IMR-90 (cell line): ENCODE measurements at regions not wholly inside any gene's neighbourhood (a gene's known extent, or its start where the extent isn't known, plus 50 kb on each side); places are given as distances from the start of the nearest gene placed in this dataset.

Experiments used
- ATAC-seq: fragments of 200-7000 bp; cut with Tn5 transposase; 2 replicates; pipeline ENCODE4 v1.9.1; 2020; ENCODE audit warnings: low read depth, mild to moderate bottlenecking, moderate library complexity
- BruUV-seq: library from RNA; stranded (reverse); fragments of 400-500 nt; replicated peaks from 2 replicates; lab custom pipeline; 2021; lab: Mats Ljungman, UMichigan
- CTCF ChIA-PET: fragments of 300-600 bp; formaldehyde crosslinking; extraction: SDS; loops from one replicate; lab custom pipeline; 2021; ENCODE audit warnings: antibody characterized with exemption; lab: Yijun Ruan, JAX
- POLR2A ChIA-PET: fragments of 300-600 bp; sonication (Branson Sonifier 250); formaldehyde crosslinking; loops from one replicate; lab custom pipeline; 2022; ENCODE audit warnings: antibody characterized with exemption; ENCODE audit not compliant: unreplicated experiment; lab: Charles Lee
- DNase-seq: peaks from one replicate; pipeline ENCODE4 v3.0.0; 2013
- H2AFZ ChIP-seq: replicated peaks from 2 replicates; pipeline ENCODE3; 2013; ENCODE audit warnings: low read length, mild to moderate bottlenecking; ENCODE audit not compliant: poor library complexity
- H2AK5ac ChIP-seq: 2 replicates; pipeline ENCODE4 v1.6.1; 2013; ENCODE audit warnings: low read depth, low read length, inconsistent platforms
- H2AK9ac ChIP-seq: replicated peaks from 2 replicates; pipeline ENCODE3; 2013; ENCODE audit warnings: mild to moderate bottlenecking, low read depth, low read length, moderate library complexity; ENCODE audit not compliant: poor library complexity
- H2BK120ac ChIP-seq: 2 replicates; pipeline ENCODE4 v1.6.1; 2013; ENCODE audit warnings: low read depth, low read length, inconsistent platforms
- H2BK15ac ChIP-seq: 3 replicates; pipeline ENCODE4 v1.6.1; 2013; ENCODE audit warnings: low read depth, low read length, inconsistent platforms
- H2BK20ac ChIP-seq: 2 replicates; pipeline ENCODE4 v1.6.1; 2013; ENCODE audit warnings: low read depth, mild to moderate bottlenecking, inconsistent platforms, low read length, moderate library complexity
- H2BK5ac ChIP-seq: 2 replicates; pipeline ENCODE4 v1.6.1; 2013; ENCODE audit warnings: mild to moderate bottlenecking, low read depth, low read length, inconsistent platforms; ENCODE audit not compliant: poor library complexity, severe bottlenecking
- H3K14ac ChIP-seq: replicated peaks from 2 replicates; pipeline ENCODE4 v1.6.1; 2013; ENCODE audit warnings: low read depth, low read length, inconsistent platforms
- H3K18ac ChIP-seq: 2 replicates; pipeline ENCODE4 v1.6.1; 2013; ENCODE audit warnings: low read depth, low read length, control low read depth
- H3K23ac ChIP-seq: 2 replicates; pipeline ENCODE4 v1.6.1; 2013; ENCODE audit warnings: low read depth, low read length, inconsistent platforms
- H3K27ac ChIP-seq: 2 replicates; pipeline ENCODE4 v1.5.1; 2013; ENCODE audit warnings: mild to moderate bottlenecking, control low read depth, low read length; ENCODE audit not compliant: insufficient read depth
- H3K27me3 ChIP-seq: 2 replicates; pipeline ENCODE4 v1.6.1; 2013; ENCODE audit warnings: low read length; ENCODE audit not compliant: control insufficient read depth, insufficient read depth
- H3K36me3 ChIP-seq: 2 replicates; pipeline ENCODE4 v1.6.1; 2013; ENCODE audit warnings: low read length, mixed read lengths; ENCODE audit not compliant: control insufficient read depth, insufficient read depth
- H3K4ac ChIP-seq: 2 replicates; pipeline ENCODE4 v1.6.1; 2013; ENCODE audit warnings: low read depth, low read length, inconsistent platforms
- H3K4me1 ChIP-seq: 2 replicates; pipeline ENCODE4 v1.6.1; 2013; ENCODE audit warnings: low read length, mixed read lengths; ENCODE audit not compliant: control insufficient read depth, insufficient read depth
- H3K4me2 ChIP-seq: 2 replicates; pipeline ENCODE4 v1.6.1; 2013; ENCODE audit warnings: low read depth, mild to moderate bottlenecking, control low read depth, low read length, moderate library complexity
- H3K4me3 ChIP-seq: 2 replicates; pipeline ENCODE4 v1.5.1; 2013; ENCODE audit warnings: low read depth, mild to moderate bottlenecking, control low read depth, low read length, moderate library complexity; ENCODE audit not compliant: insufficient read depth
- H3K56ac ChIP-seq: 2 replicates; pipeline ENCODE4 v1.6.1; 2013; ENCODE audit warnings: low read length, inconsistent platforms; ENCODE audit not compliant: insufficient read depth; ENCODE audit errors: extremely low read depth
- H3K79me1 ChIP-seq, 2 experiments: 2 replicates each; pipeline ENCODE4 v1.6.1; 2013; ENCODE audit warnings: low read length in 2 of 2, inconsistent platforms in 1 of 2, low read depth in 1 of 2
- H3K9ac ChIP-seq: 2 replicates; pipeline ENCODE4 v1.6.1; 2013; ENCODE audit warnings: low read depth, low read length, control low read depth
- H3K9me1 ChIP-seq: 2 replicates; pipeline ENCODE4 v1.6.1; 2013; ENCODE audit warnings: low read length, inconsistent platforms; ENCODE audit not compliant: insufficient read depth
- H3K9me3 ChIP-seq: 2 replicates; pipeline ENCODE4 v1.6.1; 2013; ENCODE audit warnings: low read length; ENCODE audit not compliant: control insufficient read depth, insufficient read depth
- H4K20me1 ChIP-seq: 2 replicates; pipeline ENCODE4 v1.6.1; 2013; ENCODE audit warnings: low read length, inconsistent platforms; ENCODE audit not compliant: insufficient read depth
- H4K5ac ChIP-seq: 2 replicates; pipeline ENCODE4 v1.6.1; 2013; ENCODE audit warnings: mild to moderate bottlenecking, low read depth, low read length, control low read depth
- H4K8ac ChIP-seq, 2 experiments: 2 replicates each; pipeline ENCODE4 v1.6.1; 2013; ENCODE audit warnings: low read depth in 2 of 2, low read length in 2 of 2, control low read depth in 1 of 2, inconsistent platforms in 1 of 2
- H4K91ac ChIP-seq: 2 replicates; pipeline ENCODE4 v1.6.1; 2013; ENCODE audit warnings: low read depth, low read length, inconsistent platforms; ENCODE audit not compliant: insufficient read depth
- FOS ChIP-seq: fragments of 150-350 bp; IDR thresholded peaks from 2 replicates; pipeline ENCODE4 v1.6.1; 2016; ENCODE audit warnings: low read depth, low read length
- MAZ ChIP-seq: IDR thresholded peaks from 2 replicates; pipeline ENCODE4 v1.6.1; 2012; ENCODE audit warnings: low read depth, mild to moderate bottlenecking, low read length, improper control_type of control experiment, moderate library complexity, borderline replicate concordance
- MXI1 ChIP-seq: IDR thresholded peaks from 2 replicates; pipeline ENCODE4 v1.6.1; 2012; ENCODE audit warnings: low read depth, mild to moderate bottlenecking, low read length, moderate library complexity, borderline replicate concordance
- POLR2A ChIP-seq: IDR thresholded peaks from 2 replicates; pipeline ENCODE4 v1.6.1; 2012; ENCODE audit warnings: mild to moderate bottlenecking, low read depth, low read length
- RAD21 ChIP-seq: IDR thresholded peaks from 2 replicates; pipeline ENCODE4 v1.6.1; 2012; ENCODE audit warnings: low read length, improper control_type of control experiment
- RCOR1 ChIP-seq: IDR thresholded peaks from 2 replicates; pipeline ENCODE4 v1.6.1; 2012; ENCODE audit warnings: mild to moderate bottlenecking, low read length, improper control_type of control experiment; ENCODE audit not compliant: insufficient replicate concordance
- RFX5 ChIP-seq: IDR thresholded peaks from 2 replicates; pipeline ENCODE4 v1.8.0; 2012; ENCODE audit warnings: low read depth, mild to moderate bottlenecking, low read length, moderate library complexity
- SMC3 ChIP-seq: fragments of 150-350 bp; IDR thresholded peaks from 2 replicates; pipeline ENCODE4 v1.6.1; 2016; ENCODE audit warnings: low read depth, mild to moderate bottlenecking, antibody characterized with exemption, low read length, moderate library complexity
- WGBS, 2 experiments: methylation state at CpG; one replicate each; pipeline versions ENCODE4 v1.1.5 to v1.1.7; 2013; ENCODE audit warnings: missing lambda C conversion rate in 2 of 2; ENCODE audit not compliant: insufficient read length in 1 of 2; ENCODE audit errors: extremely low coverage in 2 of 2; 5-methylcytosine and 5-hydroxymethylcytosine counted together
- dilution Hi-C: fragments of 300-500 bp; cut with HindIII; formaldehyde crosslinking; loops from one replicate; pipeline ENCODE4 v1.14.3; 2018; ENCODE audit warnings: low sequenced_read_pairs; ENCODE audit not compliant: unreplicated experiment
- in situ Hi-C: fragments of 300-500 bp; cut with MboI; formaldehyde crosslinking; loops from 3 replicates; pipeline ENCODE4 v1.14.3; 2019; ENCODE audit warnings: low sequenced_read_pairs, inconsistent platforms, mixed read lengths
- intact Hi-C: fragments of 100-400 bp; cut with micrococcal nuclease; formaldehyde crosslinking; loops from 2 replicates; pipeline ENCODE4 v1.10.0; 2022
- TF ChIP-seq, protein P1 (sequence below): conservative IDR thresholded peaks from 2 replicates; pipeline ENCODE4 v1.5.1; 2012; ENCODE audit warnings: mild to moderate bottlenecking, low read depth, low read length, improper control_type of control experiment
- TF ChIP-seq, protein P2 (sequence below): fragments of 150-350 bp; IDR thresholded peaks from 2 replicates; pipeline ENCODE4 v1.6.1; 2016; ENCODE audit warnings: low read depth, mild to moderate bottlenecking, low read length, moderate library complexity, borderline replicate concordance
- TF ChIP-seq, protein P3 (sequence below): fragments of 150-350 bp; IDR thresholded peaks from 2 replicates; pipeline ENCODE4 v1.6.1; 2017; ENCODE audit warnings: mild to moderate bottlenecking, antibody characterized with exemption, low read length, low read depth

DNA sequence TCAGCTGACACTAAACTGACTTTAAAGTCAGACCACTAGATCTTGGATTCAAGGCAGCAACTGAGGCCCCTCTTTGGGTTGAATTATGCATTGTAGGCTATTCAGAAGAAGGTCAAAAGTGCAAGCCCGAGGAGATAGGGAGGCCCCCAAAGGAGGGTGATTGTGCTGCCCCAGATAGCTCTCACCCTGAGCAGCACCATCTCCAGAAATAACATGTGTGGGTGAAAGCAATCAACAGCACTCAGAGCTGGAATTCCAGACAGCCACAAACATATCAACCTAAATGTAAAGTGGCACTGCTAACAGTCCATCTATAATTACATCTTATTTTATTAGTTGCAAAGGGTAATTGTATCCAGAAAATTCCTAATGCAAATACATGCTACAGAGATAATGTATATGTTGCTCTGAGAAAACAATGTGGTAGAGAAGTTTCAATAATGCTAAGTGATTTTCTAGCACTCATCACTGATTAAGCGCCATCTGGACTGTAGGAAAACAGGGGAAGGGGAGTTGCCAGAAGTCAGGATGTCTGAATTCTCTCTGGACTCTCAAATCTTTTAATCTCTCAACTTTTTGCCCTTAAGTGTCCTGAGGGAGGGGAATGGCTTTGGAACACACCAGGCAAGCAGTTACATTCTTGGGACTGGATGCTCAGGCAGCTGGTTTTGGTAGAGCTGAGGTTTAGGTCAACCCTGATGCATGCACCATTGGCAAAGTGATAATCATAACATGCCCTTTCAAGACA lies 61.8 kb upstream of the SFRP2 start:
- H4K5ac ChIP-seq = no peak overlapping the region
- no CpG with 5 or more reads among the region's 2 CpGs for WGBS, 2 experiments
- no peak overlapping the region for H4K91ac ChIP-seq
- H3K4me2 ChIP-seq = no peak overlapping the region
- dilution Hi-C loops (no loop called here), in situ Hi-C loops (no loop called here), intact Hi-C loops (no loop called here)
- H2BK5ac ChIP-seq = no peak overlapping the region
- BruUV-seq = no TSS peak
- no peak overlapping the region for H3K4ac ChIP-seq
- ChIA-PET POLR2A (no interaction called here), CTCF (no interaction called here)
- no peak overlapping the region for H2AFZ ChIP-seq
- H3K18ac ChIP-seq = no peak overlapping the region
- H3K9ac ChIP-seq = no peak overlapping the region
- H3K56ac ChIP-seq = no peak overlapping the region
- H4K20me1 ChIP-seq = no peaks in the 10 kb centered on the region
- H3K9me1 ChIP-seq = no peaks in the 10 kb centered on the region
- H4K8ac ChIP-seq = no peak overlapping the region
- no peak overlapping the region for H3K27ac ChIP-seq
- no peak overlapping the region for H2AK5ac ChIP-seq
- no peak overlapping the region for H2BK15ac ChIP-seq
- H3K79me1 ChIP-seq = no peaks in the 10 kb centered on the region
- H2AK9ac ChIP-seq = no peak overlapping the region
- H3K36me3 ChIP-seq = no peaks in the 10 kb centered on the region
- no peaks in the 10 kb centered on the region for H3K27me3 ChIP-seq
- H3K14ac ChIP-seq = no peak overlapping the region
- H3K23ac ChIP-seq = no peak overlapping the region
- DNase-seq (no peak), ATAC-seq (no peak)
- H2BK20ac ChIP-seq = no peak overlapping the region
- no peak for TF ChIP-seq SMC3
- TF ChIP-seq, protein P1, sequence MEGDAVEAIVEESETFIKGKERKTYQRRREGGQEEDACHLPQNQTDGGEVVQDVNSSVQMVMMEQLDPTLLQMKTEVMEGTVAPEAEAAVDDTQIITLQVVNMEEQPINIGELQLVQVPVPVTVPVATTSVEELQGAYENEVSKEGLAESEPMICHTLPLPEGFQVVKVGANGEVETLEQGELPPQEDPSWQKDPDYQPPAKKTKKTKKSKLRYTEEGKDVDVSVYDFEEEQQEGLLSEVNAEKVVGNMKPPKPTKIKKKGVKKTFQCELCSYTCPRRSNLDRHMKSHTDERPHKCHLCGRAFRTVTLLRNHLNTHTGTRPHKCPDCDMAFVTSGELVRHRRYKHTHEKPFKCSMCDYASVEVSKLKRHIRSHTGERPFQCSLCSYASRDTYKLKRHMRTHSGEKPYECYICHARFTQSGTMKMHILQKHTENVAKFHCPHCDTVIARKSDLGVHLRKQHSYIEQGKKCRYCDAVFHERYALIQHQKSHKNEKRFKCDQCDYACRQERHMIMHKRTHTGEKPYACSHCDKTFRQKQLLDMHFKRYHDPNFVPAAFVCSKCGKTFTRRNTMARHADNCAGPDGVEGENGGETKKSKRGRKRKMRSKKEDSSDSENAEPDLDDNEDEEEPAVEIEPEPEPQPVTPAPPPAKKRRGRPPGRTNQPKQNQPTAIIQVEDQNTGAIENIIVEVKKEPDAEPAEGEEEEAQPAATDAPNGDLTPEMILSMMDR = no peak
- TF ChIP-seq FOS = no peak
- TF ChIP-seq, protein P2, sequence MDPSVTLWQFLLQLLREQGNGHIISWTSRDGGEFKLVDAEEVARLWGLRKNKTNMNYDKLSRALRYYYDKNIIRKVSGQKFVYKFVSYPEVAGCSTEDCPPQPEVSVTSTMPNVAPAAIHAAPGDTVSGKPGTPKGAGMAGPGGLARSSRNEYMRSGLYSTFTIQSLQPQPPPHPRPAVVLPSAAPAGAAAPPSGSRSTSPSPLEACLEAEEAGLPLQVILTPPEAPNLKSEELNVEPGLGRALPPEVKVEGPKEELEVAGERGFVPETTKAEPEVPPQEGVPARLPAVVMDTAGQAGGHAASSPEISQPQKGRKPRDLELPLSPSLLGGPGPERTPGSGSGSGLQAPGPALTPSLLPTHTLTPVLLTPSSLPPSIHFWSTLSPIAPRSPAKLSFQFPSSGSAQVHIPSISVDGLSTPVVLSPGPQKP = no peak
- no peak for TF ChIP-seq MAZ
- TF ChIP-seq, protein P3, sequence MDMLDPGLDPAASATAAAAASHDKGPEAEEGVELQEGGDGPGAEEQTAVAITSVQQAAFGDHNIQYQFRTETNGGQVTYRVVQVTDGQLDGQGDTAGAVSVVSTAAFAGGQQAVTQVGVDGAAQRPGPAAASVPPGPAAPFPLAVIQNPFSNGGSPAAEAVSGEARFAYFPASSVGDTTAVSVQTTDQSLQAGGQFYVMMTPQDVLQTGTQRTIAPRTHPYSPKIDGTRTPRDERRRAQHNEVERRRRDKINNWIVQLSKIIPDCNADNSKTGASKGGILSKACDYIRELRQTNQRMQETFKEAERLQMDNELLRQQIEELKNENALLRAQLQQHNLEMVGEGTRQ = no peak
- no peak for TF ChIP-seq RCOR1
- TF ChIP-seq RFX5 = no peak
- TF ChIP-seq RAD21 = no peak
- TF ChIP-seq MXI1 = no peak
- no peak for TF ChIP-seq POLR2A
- H2BK120ac ChIP-seq = no peak overlapping the region
- no peaks in the 10 kb centered on the region for H3K4me1 ChIP-seq
- no peak overlapping the region for H3K4me3 ChIP-seq
- H3K9me3 ChIP-seq = no peaks in the 10 kb centered on the region
